RWPE1 (cell line): ENCODE measurements at regions not wholly inside any gene's neighbourhood (a gene's known extent, or its start where the extent isn't known, plus 50 kb on each side); places are given as distances from the start of the nearest gene placed in this dataset.

Source experiments
- CTCF ChIA-PET: fragments of 350-600 bp; sonication (Branson Sonifier 250); formaldehyde crosslinking; extraction: SDS; loops from one replicate; lab custom pipeline; 2021; lab: Yijun Ruan, JAX
- POLR2A ChIA-PET: fragments of 400-600 bp; formaldehyde crosslinking; extraction: SDS; loops from one replicate; lab custom pipeline; 2020; ENCODE audit warnings: antibody characterized with exemption; ENCODE audit not compliant: low non-redundant PET; lab: Yijun Ruan, JAX
- DNase-seq: peaks from one replicate; pipeline ENCODE4 v3.0.0; 2012; ENCODE audit warnings: low spot score
- H3K27ac ChIP-seq: fragments of 450-650 bp; 2 replicates; pipeline ENCODE4 v1.5.1; 2017
- TF ChIP-seq, protein P1 (sequence below): fragments of 450-650 bp; conservative IDR thresholded peaks from 2 replicates; pipeline ENCODE4 v1.5.1; 2017; ENCODE audit warnings: low read depth, mild to moderate bottlenecking

- DNase-seq = no peak
- no peak overlapping the region for H3K27ac ChIP-seq
- TF ChIP-seq, protein P1, sequence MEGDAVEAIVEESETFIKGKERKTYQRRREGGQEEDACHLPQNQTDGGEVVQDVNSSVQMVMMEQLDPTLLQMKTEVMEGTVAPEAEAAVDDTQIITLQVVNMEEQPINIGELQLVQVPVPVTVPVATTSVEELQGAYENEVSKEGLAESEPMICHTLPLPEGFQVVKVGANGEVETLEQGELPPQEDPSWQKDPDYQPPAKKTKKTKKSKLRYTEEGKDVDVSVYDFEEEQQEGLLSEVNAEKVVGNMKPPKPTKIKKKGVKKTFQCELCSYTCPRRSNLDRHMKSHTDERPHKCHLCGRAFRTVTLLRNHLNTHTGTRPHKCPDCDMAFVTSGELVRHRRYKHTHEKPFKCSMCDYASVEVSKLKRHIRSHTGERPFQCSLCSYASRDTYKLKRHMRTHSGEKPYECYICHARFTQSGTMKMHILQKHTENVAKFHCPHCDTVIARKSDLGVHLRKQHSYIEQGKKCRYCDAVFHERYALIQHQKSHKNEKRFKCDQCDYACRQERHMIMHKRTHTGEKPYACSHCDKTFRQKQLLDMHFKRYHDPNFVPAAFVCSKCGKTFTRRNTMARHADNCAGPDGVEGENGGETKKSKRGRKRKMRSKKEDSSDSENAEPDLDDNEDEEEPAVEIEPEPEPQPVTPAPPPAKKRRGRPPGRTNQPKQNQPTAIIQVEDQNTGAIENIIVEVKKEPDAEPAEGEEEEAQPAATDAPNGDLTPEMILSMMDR = no peak
- POLR2A ChIA-PET = no interaction called here
- CTCF ChIA-PET = interaction anchor here (0.5 to 0.6 kb wide), 2 partner anchors 20 to 33 kb away, joined by 3 to 4 read pairs; no protein-coding TSS in a partner anchor
Measured at GRCh38 chr6:132228894-132229293, 172.4 kb downstream of the MOXD1 start.

GRCh38 chr6:132227904-132228303 lies 173.4 kb downstream of the MOXD1 start:
- ChIA-PET CTCF (interaction anchor here (0.5 to 0.7 kb wide), 2 partner anchors 27 to 1334 kb away, joined by 3 read pairs; no protein-coding TSS in a partner anchor), POLR2A (no interaction called here)

GRCh38 chr6:132224943-132225342 lies 176.3 kb downstream of the MOXD1 start:
- TF ChIP-seq, protein P1 = no peak
- ChIA-PET POLR2A (no interaction called here), CTCF (no interaction called here)
- DNase-seq = no peak
- H3K27ac ChIP-seq = no peak overlapping the region

More at GRCh38 chr6:132227904-132228303, 173.4 kb downstream of the MOXD1 start:
- DNase-seq = no peak
- no peak overlapping the region for H3K27ac ChIP-seq
- TF ChIP-seq, protein P1 = no peak

DNA sequence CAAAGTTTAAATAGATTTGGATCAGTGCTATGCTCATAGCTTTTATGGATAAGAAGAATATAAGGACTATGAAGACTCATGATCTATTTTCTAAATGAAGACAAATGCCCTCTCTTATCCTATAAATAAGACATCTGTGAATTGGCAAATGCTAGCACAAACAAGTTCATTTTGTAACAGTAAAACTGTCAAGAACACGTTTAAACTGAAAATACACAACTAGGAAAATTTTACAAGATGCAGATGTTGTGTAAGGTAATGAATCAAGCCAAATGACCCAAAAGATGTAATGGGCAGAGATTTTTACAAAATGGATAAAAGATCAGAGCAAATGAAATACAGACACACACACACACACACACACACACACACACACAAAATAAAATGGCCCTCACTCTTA lies 180.5 kb downstream of the MOXD1 start:
- TF ChIP-seq, protein P1 = no peak
- POLR2A ChIA-PET = interaction anchor here (0.7 kb wide), 1 partner anchor 257 kb away, joined by 3 read pairs; no protein-coding TSS in a partner anchor
- no peak overlapping the region for H3K27ac ChIP-seq
- no peak for DNase-seq
- CTCF ChIA-PET = interaction anchor here (0.6 to 1.2 kb wide), 3 partner anchors 174 to 296 kb away, joined by 3 to 5 read pairs (median 3); no protein-coding TSS in a partner anchor

- POLR2A ChIA-PET = no interaction called here
- CTCF ChIA-PET = interaction anchor here (0.6 kb wide), 1 partner anchor 269 kb away, joined by 3 read pairs; the partner anchor contains the start of gene CCN2
- DNase-seq = no peak
- H3K27ac ChIP-seq = no peak overlapping the region
- TF ChIP-seq, protein P1 = no peak
Measured at GRCh38 chr6:132219901-132220300, 181.4 kb downstream of the MOXD1 start.

DNA sequence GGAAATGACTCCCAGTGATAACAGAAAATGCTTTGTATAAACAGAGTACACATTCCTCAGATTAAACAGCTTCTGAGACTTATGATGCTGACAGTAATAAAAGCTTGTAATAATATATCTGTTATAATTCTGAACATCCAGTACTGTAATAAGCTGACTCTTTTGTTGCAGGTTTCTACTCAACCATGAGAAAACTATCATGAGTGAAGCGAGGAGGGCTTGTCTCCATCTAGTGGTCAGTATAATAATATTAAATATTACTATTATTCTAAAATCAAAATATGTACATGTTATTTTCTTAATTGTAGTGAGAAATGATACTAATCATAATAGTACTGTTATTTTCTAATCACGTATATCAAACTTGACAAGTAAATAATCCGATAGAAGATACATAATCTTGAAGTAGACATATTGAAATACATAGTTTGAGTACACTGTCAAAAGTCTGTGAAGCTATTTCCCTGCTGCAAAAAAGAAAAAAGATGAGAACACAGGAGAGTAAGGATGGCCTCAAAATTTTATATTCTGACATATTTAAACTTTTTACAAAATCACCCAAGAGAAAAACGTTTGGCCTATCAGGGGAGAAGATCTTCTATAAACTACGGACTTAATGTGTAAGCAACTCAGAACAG lies 183.1 kb downstream of the MOXD1 start:
- POLR2A ChIA-PET = no interaction called here
- no peak overlapping the region for H3K27ac ChIP-seq
- CTCF ChIA-PET = interaction anchor here (0.5 to 1.7 kb wide), 7 partner anchors 10 to 392 kb away, joined by 3 to 25 read pairs (median 4); no protein-coding TSS in a partner anchor
- peak; percentile 10 for DNase-seq
- TF ChIP-seq, protein P1 = peak; percentile 54
